ENCODE measurements at regions not wholly inside any gene's neighbourhood (a gene's known extent, or its start where the extent isn't known, plus 50 kb on each side); places are given as distances from the start of the nearest gene placed in this dataset.
A peak's percentile ranks its signal among the peaks of the same experiment; 100 is the strongest.

GRCh38 chr4:130266814-130267213, 1170.9 kb downstream of the C4orf33 start:
- Histone ChIP-seq H3K9ac (ENCODE audit: insufficient read depth in 1 of 2, low read depth in 2 of 2, low read length in 2 of 2) (no peak overlapping the region), H3K36me3 (ENCODE audit: control insufficient read depth, insufficient read depth, low read length) (no peaks in the 10 kb centered on the region), H3K79me2 (ENCODE audit: control insufficient read depth, insufficient read depth, low read length) (no peaks in the 10 kb centered on the region), H2AFZ (ENCODE audit: low read depth, low read length) (no peak overlapping the region), H3K27me3 (ENCODE audit: control insufficient read depth in 2 of 2, insufficient read depth in 2 of 2, low read length in 2 of 2) (no peaks in the 10 kb centered on the region), H3K4me3 (no peak overlapping the region), H3K4me1 (replicated peaks in 1 of 2; ENCODE audit: control insufficient read depth in 2 of 2, insufficient read depth in 2 of 2, low read length in 2 of 2) (no peaks in the 10 kb centered on the region), H3K27ac (ENCODE audit: extremely low read depth, low read depth, low read length) (no peak overlapping the region), H3K9me3 (replicated peaks; ENCODE audit: control insufficient read depth, insufficient read depth, low read depth, low read length) (no peaks in the 10 kb centered on the region), H3K9me1 (ENCODE audit: control insufficient read depth, insufficient read depth, low read length) (no peaks in the 10 kb centered on the region), H4K20me1 (replicated peaks; ENCODE audit: control insufficient read depth, insufficient read depth, low read length) (no peaks in the 10 kb centered on the region), H3K4me2 (ENCODE audit: insufficient read depth, low read length) (no peak overlapping the region)
- in situ Hi-C loops (cut with MboI), result no loop called here
- POLR2A ChIA-PET, result no interaction called here
- DNase-seq (ENCODE audit: extremely low read depth in 1 of 4, low spot score in 3 of 4) (no peak), FAIRE-seq (no peak), ATAC-seq (no peak)
- no TSS peak for BruUV-seq (replicated peaks)
- CTCF ChIA-PET (ENCODE audit: low intra/inter-chr PET ratio), result no interaction called here
- 0% methylated on average over 1 of the region's 2 CpGs for WGBS (ENCODE audit: insufficient coverage, low coverage, missing lambda C conversion rate)
- TF ChIP-seq SOX6 (IDR thresholded peaks at IDR 0.05) (no peak), ZFP36 (IDR thresholded peaks at IDR 0.05; ENCODE audit: low read depth, low read length, partially characterized antibody) (peak; percentile 22)
- intact Hi-C loops (cut with micrococcal nuclease), result no loop called here

GRCh38 chr4:130288576-130288975, 1192.6 kb downstream of the C4orf33 start:
- TF ChIP-seq ZNF23 (CRISPR knock-in tag; IDR thresholded peaks at IDR 0.05) (no peak), SIN3A (IDR thresholded peaks at IDR 0.05; ENCODE audit: borderline replicate concordance in 2 of 2, control insufficient read depth in 1 of 2, low read depth in 2 of 2, low read length in 2 of 2) (no peak), ATF7 (IDR thresholded peaks at IDR 0.05) (no peak), U2AF1 (optimal IDR thresholded peaks at IDR 0.05; ENCODE audit: low read depth, low read length) (no peak), SREBF2 (CRISPR knock-in tag; IDR thresholded peaks at IDR 0.05) (no peak), ADNP (tag; IDR thresholded peaks at IDR 0.05) (no peak)
- TF ChIP-seq, protein P1, sequence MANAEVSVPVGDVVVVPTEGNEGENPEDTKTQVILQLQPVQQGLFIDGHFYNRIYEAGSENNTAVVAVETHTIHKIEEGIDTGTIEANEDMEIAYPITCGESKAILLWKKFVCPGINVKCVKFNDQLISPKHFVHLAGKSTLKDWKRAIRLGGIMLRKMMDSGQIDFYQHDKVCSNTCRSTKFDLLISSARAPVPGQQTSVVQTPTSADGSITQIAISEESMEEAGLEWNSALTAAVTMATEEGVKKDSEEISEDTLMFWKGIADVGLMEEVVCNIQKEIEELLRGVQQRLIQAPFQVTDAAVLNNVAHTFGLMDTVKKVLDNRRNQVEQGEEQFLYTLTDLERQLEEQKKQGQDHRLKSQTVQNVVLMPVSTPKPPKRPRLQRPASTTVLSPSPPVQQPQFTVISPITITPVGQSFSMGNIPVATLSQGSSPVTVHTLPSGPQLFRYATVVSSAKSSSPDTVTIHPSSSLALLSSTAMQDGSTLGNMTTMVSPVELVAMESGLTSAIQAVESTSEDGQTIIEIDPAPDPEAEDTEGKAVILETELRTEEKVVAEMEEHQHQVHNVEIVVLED (CRISPR knock-in tag; IDR thresholded peaks at IDR 0.05), result no peak
- WGBS (ENCODE audit: insufficient coverage, low coverage, missing lambda C conversion rate), result 6% methylated on average over 1 of the region's 1 CpG
- no peaks in the 10 kb centered on the region for H3K27me3 ChIP-seq (ENCODE audit: control insufficient read depth in 2 of 2, insufficient read depth in 2 of 2, low read length in 2 of 2)
- no peaks in the 10 kb centered on the region for H3K9me3 ChIP-seq (replicated peaks; ENCODE audit: control insufficient read depth, insufficient read depth, low read depth, low read length)
- no peak overlapping the region for H3K4me3 ChIP-seq
- no peak overlapping the region for H3K4me2 ChIP-seq (ENCODE audit: insufficient read depth, low read length)
- no peak overlapping the region for H3K9ac ChIP-seq (ENCODE audit: insufficient read depth in 1 of 2, low read depth in 2 of 2, low read length in 2 of 2)
- no peak overlapping the region for H3K27ac ChIP-seq (ENCODE audit: extremely low read depth, low read depth, low read length)
- BruUV-seq (replicated peaks), result no TSS peak
- in situ Hi-C loops (cut with MboI), result no loop called here
- ChIA-PET CTCF (ENCODE audit: low intra/inter-chr PET ratio) (no interaction called here), POLR2A (no interaction called here)
- FAIRE-seq (no peak), DNase-seq (ENCODE audit: extremely low read depth in 1 of 4, low spot score in 3 of 4) (no peak), ATAC-seq (no peak)
- no peaks in the 10 kb centered on the region for H3K4me1 ChIP-seq (replicated peaks in 1 of 2; ENCODE audit: control insufficient read depth in 2 of 2, insufficient read depth in 2 of 2, low read length in 2 of 2)
- H3K9me1 ChIP-seq (ENCODE audit: control insufficient read depth, insufficient read depth, low read length), result no peaks in the 10 kb centered on the region
- no peaks in the 10 kb centered on the region for H4K20me1 ChIP-seq (replicated peaks; ENCODE audit: control insufficient read depth, insufficient read depth, low read length)
- H2AFZ ChIP-seq (ENCODE audit: low read depth, low read length), result no peak overlapping the region
- H3K79me2 ChIP-seq (ENCODE audit: control insufficient read depth, insufficient read depth, low read length), result no peaks in the 10 kb centered on the region
- no peaks in the 10 kb centered on the region for H3K36me3 ChIP-seq (ENCODE audit: control insufficient read depth, insufficient read depth, low read length)
- intact Hi-C loops (cut with micrococcal nuclease), result no loop called here
